HG03520 (cell line): ENCODE measurements at regions not wholly inside any gene's neighbourhood (a gene's known extent, or its start where the extent isn't known, plus 50 kb on each side); places are given as distances from the start of the nearest gene placed in this dataset.
"Not testable (repeated sequence)": the region's sequence is repeated elsewhere in the genome, so short reads cannot be mapped to it uniquely, and the experiment has no call there.

Experiments
- ATAC-seq: cut with Tn5 transposase; IDR thresholded peaks from one replicate; pipeline ENCODE4 v1.9.1; 2021; ENCODE audit warnings: mild to moderate bottlenecking, moderate library complexity; ENCODE audit not compliant: unreplicated experiment

DNA sequence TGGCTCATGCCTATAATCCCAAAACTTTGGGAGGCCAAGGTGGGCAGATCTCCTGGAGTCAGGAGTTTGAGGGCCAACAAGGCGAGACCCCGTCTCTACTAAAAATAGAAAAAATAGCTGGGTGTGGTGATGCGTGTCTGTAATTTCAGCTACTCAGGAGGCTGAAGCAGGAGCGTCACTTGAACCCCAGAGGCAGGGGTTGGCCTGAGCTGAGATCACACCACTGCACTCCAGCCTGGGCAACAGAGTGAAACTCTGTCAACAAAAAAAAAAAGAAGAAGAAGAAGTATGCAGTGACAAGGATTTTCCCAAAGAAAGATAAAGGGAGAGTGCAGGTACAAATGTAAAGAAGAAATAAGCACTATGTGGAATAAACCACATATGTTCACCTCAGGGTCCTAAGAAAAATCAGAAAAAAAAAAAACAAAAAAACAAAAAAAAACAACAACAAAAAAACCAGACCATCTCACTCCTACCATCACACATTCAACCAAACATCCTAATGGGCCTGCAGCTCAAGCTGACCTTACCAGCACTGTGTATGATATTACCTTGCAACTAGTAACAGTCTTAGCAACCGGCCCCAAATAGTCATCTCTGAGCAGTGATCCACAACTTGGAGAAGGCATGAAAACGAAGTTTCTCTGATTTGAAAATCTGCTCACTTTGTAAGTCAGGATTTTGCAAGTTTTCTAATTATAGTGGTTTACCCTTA, 296.7 kb upstream of the PROK2 start:
- no peak for ATAC-seq

DNA sequence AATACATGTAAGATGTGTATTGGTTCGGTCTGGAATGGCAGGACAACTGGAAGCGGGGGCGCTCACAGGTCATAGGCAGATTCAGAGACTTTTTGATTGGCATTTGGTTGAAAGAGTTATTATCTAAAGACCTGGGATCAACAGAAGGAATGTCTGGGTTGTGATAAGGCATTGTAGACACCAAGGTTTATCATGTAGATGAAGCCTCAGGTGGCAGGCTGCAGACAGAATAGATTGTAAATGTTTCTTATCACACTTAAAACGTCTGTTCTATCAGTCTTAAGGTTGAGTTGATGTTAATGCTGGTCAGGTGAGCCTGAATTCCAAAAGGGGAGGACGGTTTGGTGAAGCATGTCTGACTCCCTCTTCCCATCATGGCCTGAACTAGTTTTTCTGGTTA, 295.9 kb upstream of the PROK2 start:
- no peak for ATAC-seq

DNA sequence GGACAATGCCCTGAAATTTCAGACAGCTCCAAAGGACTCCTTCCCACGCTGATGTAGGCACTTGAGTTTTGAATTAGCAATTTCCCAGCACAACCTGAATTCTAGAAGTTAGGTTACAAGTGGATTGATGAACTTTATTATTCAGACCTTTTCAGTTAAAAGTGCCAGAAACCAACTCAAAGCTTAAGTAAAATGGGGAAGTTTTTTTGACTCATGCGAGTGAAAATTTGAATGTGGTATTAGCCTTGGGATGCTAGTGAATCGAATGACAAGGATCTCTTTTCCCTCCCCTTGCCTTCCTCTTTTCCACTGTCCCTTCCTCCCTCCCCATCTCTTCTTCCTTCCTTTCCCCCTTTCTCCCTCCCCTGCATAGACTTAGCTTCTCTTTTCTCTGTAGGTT, 295.1 kb upstream of the PROK2 start:
- ATAC-seq = no peak

DNA sequence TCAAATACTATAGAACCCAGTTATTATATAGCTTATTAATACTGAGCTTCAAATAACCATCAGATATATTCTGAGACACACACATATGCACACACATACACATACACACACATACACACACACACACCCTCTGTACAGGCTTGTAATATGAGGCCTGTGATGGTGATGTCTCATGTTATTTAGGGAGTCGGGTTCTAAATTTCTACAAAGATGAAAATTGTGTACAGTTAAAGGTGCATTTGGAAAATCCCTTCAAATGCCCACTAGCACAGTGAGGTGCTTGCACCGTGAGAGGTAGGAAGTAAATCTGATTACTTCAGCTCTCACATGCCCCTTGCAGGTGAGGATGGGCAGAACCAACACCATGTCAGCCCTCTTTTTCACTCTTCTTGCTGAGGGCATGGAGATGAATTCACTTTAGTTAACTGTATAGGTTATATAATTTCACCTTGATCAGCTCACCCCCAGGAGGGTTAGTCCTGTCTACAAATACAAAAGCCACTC, 294.5 kb upstream of the PROK2 start:
- ATAC-seq = no peak

DNA sequence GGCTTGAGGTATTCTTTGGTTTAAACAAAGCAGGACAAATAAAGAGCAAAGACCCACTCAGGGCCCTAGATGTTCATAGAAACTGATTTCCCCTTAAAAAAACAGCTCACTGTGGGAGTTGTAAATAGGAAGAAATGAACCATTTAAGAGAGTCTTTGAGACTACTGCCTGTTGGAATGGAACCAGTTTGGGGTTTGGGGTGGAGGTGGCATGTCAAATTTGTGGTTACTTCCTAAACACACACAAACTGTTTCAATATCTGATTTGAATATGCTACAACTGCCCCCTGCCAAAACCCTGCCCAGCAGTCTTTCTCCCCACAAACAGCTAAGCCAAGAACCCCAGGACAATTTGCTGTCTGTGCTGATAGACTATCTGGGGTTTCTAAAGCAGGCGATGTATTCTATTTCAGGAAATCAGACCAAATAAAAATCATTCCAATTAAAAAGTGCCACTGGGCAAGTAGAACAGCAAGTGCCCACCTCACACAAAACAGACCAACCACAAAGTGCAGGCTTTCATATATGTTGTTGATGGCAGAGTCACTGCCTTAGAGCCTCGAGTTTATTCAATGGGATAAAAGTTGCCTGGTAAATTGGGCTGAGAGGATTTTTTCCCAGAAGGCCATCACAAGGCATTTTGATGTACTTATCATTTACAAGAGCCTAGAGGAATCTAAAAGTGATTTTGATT, 293.9 kb upstream of the PROK2 start:
- ATAC-seq = no peak

DNA sequence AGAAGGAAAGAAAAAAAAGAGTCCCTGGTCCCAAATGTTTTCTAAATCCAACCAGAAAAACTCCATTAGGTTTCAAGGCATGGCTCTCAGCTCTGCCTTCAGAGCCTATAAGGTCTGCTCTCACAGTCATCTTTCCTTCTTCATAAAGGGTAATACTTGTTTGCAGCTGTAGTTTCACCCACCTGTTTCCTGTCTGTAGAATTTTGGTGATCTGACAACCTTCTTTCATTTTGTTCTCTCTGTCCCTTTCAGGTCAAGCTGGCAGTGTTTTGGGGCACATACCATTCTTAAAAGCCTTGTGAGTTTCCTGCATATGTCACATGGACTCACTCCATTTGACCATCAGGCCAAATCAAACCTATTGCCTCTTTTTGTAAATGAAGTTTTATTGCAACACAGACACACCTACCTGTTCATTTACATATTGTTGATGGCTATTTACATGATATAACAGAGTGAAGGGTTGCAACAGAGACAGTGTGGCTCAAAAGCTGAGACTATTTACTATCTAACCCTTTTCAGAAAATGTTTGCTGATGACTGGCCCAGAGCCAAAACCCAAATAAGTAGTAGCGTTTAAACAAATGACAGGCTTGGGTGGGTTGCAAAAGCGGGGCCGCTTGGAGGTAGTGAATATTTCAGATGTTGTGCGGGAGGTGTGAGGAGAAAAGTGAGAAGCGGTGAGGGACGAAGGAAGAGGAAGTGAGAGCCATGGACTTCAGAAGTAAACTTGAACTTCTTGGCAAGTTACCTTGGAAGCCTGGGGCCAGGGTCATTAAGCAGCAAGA, 292.7 kb upstream of the PROK2 start:
- peak; percentile 45 for ATAC-seq

DNA sequence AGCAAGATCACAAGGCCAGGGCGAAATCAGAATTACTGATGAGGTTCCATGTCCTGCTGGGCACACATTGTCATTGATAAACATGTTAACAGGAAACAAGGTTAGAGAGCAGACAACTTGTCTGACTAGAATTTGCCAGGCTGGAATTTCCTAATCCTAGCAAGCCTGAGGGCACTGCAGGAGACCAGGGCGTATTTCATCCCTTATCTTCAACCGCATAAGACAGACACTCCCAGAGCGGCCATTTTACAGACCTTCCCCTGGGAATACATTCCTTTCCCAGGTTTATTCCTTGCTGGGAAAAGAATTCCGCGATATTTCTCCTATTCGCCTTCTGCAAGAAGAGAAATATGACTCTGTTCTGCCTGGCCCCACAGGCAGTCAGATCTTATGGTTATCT, 290.9 kb upstream of the PROK2 start:
- not testable (repeated sequence) for ATAC-seq

DNA sequence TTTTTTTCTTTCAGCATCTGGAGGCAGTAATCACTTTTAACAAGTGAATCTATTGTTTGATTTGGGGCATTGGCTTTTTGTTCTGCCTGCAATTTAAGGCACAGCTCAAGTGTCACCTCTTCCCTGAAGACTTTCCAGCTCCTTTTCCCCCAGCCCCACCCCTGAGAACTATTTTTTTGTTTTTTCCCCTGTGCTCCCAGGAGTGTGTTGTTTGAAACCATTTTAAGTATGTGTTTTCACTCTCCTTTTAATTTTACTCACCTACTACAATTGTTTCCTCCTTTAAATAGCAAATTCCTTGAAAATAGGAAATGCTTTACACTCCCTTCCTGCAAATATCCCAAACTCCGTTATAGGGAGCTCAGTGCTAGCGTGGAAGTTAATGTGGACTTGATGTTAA, 286.7 kb upstream of the PROK2 start:
- ATAC-seq = no peak

DNA sequence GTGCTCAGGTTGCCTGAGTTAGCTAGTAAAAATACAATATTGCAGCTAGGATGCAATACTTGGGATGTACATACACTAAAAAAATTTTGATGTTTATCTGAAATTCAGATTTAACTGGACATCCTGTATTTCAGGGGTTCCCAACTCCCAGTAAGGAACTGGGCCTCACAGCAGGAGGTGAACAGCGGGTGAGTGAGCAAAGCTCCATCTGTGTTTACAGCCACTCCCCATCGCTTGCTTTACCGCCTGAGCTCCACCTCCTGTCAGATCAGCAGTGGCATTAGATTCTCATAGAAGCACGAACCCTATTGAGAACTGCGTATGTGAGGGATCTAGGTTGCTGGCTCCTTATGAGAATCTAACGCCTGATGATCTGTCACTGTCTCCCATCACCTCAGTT, 285.1 kb upstream of the PROK2 start:
- ATAC-seq = no peak

DNA sequence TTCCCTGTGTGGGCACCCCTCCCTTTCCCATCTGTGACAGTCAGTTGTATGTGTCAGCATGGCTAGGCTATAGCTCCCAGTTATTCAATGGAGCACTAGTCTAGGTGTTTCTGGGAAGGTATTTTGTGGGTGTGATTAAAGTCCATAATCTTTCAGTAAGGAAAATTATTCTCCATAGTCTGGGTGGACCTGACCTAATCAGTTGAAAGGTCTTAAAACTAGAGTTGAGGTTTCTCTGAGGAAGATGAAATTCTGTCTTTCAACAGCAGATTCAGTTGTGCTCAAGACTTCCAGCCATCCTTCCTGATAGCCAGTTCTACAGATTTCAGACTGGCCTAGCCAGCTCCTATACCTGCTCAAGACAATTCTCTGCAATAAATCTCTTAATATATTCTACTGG, 284.6 kb upstream of the PROK2 start:
- no peak for ATAC-seq

DNA sequence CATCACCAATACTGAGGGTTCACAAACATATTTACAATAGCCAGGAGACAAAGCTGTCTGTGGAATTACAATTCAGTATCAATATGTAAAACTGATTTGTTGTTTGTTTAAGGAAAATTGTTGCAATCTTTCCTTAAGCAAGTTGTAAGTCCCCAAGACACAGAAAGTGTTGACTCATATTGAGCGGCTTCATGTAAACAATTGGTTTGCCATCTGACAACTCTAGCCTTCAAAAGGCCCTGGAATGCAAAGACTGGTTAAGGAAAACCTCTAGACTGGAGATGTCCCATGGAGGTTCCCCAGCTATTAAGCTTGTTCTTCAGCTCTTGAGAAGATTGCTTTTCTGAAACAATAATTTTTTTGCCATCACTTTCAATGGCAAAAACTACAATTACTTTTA, 283.7 kb upstream of the PROK2 start:
- ATAC-seq = no peak

DNA sequence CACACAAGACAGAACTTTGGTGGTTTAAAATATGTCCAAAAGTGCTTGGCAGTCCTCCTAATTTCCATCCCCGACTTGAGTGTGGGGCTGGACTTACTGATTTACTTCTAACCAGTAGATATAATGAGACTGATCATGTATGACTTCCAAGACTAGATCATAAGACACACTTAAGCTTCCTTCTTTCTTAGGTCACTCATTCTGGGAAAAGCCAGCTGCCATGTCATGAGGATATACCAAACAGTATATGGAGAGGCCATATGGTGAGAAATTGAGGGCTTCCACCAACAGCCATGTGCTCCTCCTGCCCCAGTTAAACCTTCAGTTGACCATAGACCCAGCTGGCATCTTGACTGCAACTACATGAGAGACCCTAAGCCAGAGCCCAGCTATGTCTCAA, 282.8 kb upstream of the PROK2 start:
- no peak for ATAC-seq

DNA sequence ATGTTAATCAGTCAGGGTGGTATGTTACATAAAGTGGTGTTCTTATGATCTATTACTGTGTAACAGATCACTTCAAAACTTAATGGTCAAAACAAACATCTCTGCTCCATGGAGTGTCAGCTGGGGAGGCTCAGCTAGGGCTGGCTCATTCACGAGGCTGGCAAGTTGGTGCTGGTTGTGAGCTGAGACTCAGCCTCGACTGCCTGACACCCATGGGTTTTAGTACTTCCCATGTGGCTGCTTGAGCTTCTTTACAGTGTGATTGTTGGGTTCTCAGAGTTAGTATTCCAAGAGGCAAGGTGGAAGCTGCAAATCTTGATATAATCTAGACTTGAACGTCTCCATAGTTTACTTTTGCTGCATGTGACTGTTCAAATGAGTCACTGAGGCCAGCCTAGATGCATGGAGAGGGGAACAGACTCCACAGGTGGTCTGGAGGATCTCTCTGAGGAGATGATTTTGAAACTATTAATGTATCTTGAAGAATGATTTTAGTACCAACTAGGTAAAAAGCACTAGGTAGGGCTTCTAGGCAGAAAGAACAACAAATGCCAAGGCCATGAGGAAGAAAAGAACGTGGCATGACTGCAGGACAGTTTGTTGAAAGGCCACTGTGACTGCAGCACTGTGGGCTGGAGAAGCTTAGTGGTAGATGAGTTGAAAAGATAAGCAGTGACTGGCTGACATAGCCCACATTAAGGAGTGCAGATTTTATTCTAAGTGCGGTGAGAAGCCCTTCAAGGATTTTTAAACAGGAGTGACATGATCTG, 281.1 kb upstream of the PROK2 start:
- no peak for ATAC-seq

DNA sequence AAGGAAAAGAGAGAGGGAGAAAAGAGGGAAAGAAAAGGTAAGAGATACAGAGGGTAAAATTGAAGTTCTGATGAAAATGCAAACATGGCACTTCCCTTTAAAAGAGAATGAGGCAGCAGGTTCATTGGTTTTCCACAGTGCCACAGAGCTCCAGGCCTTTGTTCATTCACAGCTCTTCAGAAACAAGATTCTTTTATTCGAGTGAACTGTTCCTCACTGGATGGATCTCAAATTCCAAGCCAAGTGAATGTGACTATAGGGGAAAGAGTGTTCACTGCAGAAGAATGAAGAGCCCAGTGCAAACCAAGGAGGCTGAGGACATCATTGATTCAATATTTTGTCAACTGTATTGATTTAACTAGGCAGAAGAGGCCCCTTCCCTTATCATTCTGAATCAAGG, 280.3 kb upstream of the PROK2 start:
- no peak for ATAC-seq

DNA sequence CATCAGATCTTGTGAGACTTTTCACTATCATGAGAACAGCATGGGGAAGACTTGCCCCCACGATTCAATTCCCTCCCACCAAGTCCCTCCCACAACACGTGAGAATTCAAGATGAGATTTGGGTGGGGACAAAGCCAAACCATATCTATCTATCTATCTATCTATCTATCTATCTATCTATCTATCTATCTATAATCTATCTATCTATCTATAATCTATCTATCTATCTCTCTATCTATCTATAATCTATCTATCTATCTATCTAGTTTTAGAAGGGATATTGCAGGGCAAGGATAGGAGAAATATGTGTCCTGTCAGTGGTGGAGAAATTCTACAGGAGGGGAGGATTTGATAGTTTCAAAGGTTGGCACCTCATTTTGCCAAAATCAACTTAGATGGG, 279.8 kb upstream of the PROK2 start:
- ATAC-seq = not testable (repeated sequence)

DNA sequence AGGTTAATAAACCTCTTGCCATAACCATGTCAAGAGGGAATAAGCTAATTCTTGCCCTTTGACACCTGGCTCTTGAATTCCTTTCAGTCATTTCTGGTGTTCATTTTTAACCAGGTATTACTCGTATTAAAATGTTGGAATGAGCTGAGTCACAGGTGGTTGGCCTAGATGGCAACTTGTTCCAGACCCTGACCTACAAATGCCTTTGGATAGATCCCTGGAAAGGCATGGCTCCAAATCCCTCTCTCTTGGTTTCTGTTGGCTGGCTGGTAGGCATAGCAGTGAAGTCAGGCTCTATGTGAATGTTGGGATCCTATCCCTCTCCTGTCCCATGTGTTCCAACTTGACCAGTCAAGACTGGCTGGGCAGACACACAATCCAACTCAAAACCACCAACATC, 277.1 kb upstream of the PROK2 start:
- no peak for ATAC-seq

DNA sequence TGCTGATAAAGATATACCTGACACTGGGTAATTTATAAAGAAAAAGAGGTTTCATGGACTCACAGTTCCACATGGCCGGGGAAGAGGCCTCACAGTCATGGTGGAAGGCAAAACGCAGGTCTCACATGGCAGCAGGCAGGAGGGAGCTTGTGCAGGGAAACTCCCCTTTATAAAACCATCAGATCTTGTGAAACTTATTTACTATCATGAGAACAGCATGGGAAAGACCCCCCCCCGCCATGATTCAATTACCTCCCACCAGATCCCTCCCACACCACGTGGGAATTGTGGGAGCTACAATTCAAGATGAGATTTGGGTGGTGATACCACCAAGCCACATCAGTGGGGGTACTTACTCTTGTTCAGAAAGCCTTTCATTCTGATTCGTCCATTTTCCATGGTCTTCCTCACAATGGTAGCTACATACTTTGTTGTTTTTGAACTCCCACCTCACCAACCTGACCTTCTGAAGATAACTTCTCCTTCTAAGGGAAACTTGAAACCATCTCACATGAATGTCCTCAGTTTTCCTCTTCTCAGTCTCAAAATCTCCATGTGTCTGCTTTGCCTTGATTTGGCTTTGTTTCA, 275.6 kb upstream of the PROK2 start:
- no peak for ATAC-seq

DNA sequence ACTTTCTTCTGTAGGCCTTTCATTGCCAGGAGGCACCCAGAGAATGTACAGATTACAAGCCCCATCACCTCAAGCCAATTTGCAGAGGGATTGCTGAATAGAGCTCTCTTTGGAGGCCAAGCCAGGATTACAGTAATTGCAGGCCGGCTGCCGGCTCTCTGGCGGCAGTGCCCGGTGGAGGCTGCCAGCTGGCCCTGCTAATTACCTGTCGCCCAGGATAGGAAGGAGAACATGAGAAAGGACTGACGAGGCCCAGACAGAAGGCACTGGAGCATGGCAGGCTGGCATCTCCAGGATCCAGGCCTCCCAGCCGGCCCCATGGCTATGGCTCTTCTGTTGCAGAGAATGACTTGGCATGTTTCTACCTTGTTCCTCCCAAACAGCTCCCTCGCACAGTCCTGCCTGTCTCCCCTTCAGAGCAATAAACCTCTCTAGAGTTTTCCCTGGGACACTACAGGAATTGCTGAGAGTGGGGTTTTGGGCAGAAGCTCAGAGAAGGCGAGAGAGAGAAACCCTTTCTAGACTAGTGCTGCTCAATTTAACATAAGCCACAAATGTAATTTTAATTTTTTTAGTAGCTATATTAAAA, 273.6 kb upstream of the PROK2 start:
- no peak for ATAC-seq

DNA sequence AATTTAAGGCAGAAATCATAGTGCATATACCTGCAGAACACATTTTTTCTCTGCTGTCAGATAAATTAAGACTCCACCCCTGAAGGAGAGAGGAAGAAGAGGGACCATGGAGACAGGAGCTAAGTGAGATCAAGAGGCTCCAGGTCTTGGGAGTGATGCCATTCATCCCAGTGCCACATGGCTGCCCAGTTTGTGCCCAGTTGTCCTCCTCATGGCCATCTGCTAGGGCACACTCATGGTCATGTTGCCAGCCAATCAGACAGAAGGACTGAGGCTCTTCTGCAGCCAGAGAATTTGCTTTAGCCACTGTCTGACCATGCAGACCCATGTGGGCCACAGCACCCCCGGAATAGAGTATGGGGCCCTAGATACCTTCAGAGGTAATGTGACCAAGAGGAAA, 270.5 kb upstream of the PROK2 start:
- ATAC-seq = no peak

DNA sequence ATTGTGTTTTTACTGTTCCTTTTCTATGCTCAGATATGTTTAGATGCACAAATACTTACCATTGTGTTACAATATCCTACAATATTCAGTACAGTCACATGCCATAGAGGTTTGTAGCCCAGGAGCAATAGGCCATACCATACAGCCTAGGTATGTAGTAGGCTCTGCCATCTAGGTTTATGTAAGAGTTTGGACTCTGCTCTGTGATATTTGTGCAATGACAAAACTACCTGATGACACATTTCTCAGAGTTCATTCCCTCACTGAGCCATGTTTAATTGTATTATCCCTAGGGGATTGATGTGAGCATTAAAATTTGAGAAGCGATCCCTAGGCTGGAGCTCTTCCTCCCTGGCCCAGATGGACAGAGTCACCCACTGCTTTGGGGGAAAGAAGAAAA, 270.0 kb upstream of the PROK2 start:
- ATAC-seq = no peak
